Hippocampal formation (tissue), 2 donors: ENCODE measurements at regions not wholly inside any gene's neighbourhood (a gene's known extent, or its start where the extent isn't known, plus 50 kb on each side); places are given as distances from the start of the nearest gene placed in this dataset.
"Not testable (repeated sequence)": the region's sequence is repeated elsewhere in the genome, so short reads cannot be mapped to it uniquely, and the experiment has no call there.

Source experiments
- DNase-seq, 2 donors: peaks; one replicate each; lab custom pipeline; 2025; lab: John Stamatoyannopoulos, UW

- DNase-seq, result no peak
Measured at GRCh38 chr6:20341096-20341495, 60.6 kb upstream of the E2F3 start.

GRCh38 chr6:20341564-20341963, 60.1 kb upstream of the E2F3 start:
- DNase-seq, result no peak

GRCh38 chr6:20346948-20347347, 54.7 kb upstream of the E2F3 start:
- not testable (repeated sequence) for DNase-seq

- DNase-seq, result no peak
Measured at GRCh38 chr6:20348041-20348440, 53.6 kb upstream of the E2F3 start.

GRCh38 chr6:20349225-20349624, 52.5 kb upstream of the E2F3 start:
- DNase-seq, result no peak

GRCh38 chr6:20350215-20350614, 51.5 kb upstream of the E2F3 start:
- no peak for DNase-seq

GRCh38 chr6:20351534-20351933, 50.1 kb upstream of the E2F3 start:
- no peak for DNase-seq
